ENCODE measurements at regions not wholly inside any gene's neighbourhood (a gene's known extent, or its start where the extent isn't known, plus 50 kb on each side); places are given as distances from the start of the nearest gene placed in this dataset.

GRCh38 chr4:24683116-24683515 lies 98.8 kb upstream of the DHX15 start:
- TF ChIP-seq TAF1 (IDR thresholded peaks at IDR 0.05; ENCODE audit: borderline replicate concordance, insufficient read depth, low read length) (no peak), POLR2AphosphoS5 (IDR thresholded peaks at IDR 0.05; ENCODE audit: low read depth, low read length) (no peak), SIN3A (IDR thresholded peaks at IDR 0.05; ENCODE audit: borderline replicate concordance, insufficient read depth, low read length) (no peak)
- TF ChIP-seq, protein P1, sequence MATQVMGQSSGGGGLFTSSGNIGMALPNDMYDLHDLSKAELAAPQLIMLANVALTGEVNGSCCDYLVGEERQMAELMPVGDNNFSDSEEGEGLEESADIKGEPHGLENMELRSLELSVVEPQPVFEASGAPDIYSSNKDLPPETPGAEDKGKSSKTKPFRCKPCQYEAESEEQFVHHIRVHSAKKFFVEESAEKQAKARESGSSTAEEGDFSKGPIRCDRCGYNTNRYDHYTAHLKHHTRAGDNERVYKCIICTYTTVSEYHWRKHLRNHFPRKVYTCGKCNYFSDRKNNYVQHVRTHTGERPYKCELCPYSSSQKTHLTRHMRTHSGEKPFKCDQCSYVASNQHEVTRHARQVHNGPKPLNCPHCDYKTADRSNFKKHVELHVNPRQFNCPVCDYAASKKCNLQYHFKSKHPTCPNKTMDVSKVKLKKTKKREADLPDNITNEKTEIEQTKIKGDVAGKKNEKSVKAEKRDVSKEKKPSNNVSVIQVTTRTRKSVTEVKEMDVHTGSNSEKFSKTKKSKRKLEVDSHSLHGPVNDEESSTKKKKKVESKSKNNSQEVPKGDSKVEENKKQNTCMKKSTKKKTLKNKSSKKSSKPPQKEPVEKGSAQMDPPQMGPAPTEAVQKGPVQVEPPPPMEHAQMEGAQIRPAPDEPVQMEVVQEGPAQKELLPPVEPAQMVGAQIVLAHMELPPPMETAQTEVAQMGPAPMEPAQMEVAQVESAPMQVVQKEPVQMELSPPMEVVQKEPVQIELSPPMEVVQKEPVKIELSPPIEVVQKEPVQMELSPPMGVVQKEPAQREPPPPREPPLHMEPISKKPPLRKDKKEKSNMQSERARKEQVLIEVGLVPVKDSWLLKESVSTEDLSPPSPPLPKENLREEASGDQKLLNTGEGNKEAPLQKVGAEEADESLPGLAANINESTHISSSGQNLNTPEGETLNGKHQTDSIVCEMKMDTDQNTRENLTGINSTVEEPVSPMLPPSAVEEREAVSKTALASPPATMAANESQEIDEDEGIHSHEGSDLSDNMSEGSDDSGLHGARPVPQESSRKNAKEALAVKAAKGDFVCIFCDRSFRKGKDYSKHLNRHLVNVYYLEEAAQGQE (IDR thresholded peaks at IDR 0.05; ENCODE audit: insufficient read depth in 1 of 2, low read depth in 2 of 2, low read length in 2 of 2): no peak

All from PFSK-1 (cell line).